HL-60 (cell line): ENCODE measurements at regions not wholly inside any gene's neighbourhood (a gene's known extent, or its start where the extent isn't known, plus 50 kb on each side); places are given as distances from the start of the nearest gene placed in this dataset.

Experiments
- DNase-seq, 2 experiments: peaks; one replicate each; pipeline ENCODE4 v3.0.0-alpha.2; 2010 to 2020; ENCODE audit warnings: low read depth in 1 of 2, low spot score in 1 of 2
- H3K27ac ChIP-seq: fragments of 250-450 bp; sonication (Bioruptor Pico); replicated peaks from 2 replicates; pipeline ENCODE4 v1.5.1; 2020; ENCODE audit warnings: mild to moderate bottlenecking, moderate library complexity
- H3K27me3 ChIP-seq: fragments of 250-450 bp; sonication (Bioruptor Pico); 2 replicates; pipeline ENCODE4 v1.5.1; 2021; ENCODE audit warnings: mild to moderate bottlenecking, moderate library complexity; ENCODE audit not compliant: insufficient read depth, poor library complexity, severe bottlenecking
- H3K4me3 ChIP-seq: replicated peaks from 2 replicates; pipeline ENCODE4 v1.5.1; 2011; ENCODE audit warnings: mild to moderate bottlenecking, control low read depth, low read length; ENCODE audit not compliant: insufficient read depth
- GABPA ChIP-seq: IDR thresholded peaks from 2 replicates; pipeline ENCODE4 v1.6.1; 2012; ENCODE audit warnings: low read depth
- POLR2AphosphoS5 ChIP-seq: IDR thresholded peaks from 2 replicates; pipeline ENCODE4 v1.6.1; 2012; ENCODE audit warnings: low read depth
- SPI1 ChIP-seq: IDR thresholded peaks from 2 replicates; pipeline ENCODE4 v1.6.1; 2012; ENCODE audit warnings: low read depth, mild to moderate bottlenecking, borderline replicate concordance
- TF ChIP-seq, protein P1 (sequence below): IDR thresholded peaks from one replicate; pipeline ENCODE4 v1.5.1; 2011; ENCODE audit warnings: low read length, control low read depth, inconsistent platforms; ENCODE audit not compliant: insufficient read depth
- TF ChIP-seq, protein P2 (sequence below): IDR thresholded peaks from 2 replicates; pipeline ENCODE4 v1.6.1; 2012; ENCODE audit warnings: low read depth; ENCODE audit not compliant: insufficient replicate concordance

DNA sequence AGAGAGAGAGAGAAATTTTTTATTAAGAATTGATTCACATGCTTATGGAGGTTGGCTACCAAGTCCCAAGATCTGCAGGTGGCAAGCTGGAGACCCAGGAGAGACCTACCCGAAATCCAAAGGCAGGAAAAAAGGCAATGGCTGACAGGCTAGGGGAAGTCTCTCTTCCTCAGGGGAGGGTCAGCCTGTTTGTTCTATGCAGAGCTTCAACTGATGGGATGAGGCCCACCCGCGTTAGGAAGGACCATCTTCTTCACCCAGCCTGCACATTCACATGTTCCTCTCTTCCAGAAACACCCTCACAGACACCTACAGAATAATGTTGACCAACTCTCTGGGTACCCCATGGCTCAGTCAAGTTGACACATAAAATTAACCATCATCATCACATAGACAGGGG lies 65.3 kb upstream of the SERP2 start:
- no peaks in the 10 kb centered on the region for H3K27me3 ChIP-seq
- H3K27ac ChIP-seq: no peak overlapping the region
- TF ChIP-seq SPI1: no peak
- no peak overlapping the region for H3K4me3 ChIP-seq
- DNase-seq: no peak

DNA sequence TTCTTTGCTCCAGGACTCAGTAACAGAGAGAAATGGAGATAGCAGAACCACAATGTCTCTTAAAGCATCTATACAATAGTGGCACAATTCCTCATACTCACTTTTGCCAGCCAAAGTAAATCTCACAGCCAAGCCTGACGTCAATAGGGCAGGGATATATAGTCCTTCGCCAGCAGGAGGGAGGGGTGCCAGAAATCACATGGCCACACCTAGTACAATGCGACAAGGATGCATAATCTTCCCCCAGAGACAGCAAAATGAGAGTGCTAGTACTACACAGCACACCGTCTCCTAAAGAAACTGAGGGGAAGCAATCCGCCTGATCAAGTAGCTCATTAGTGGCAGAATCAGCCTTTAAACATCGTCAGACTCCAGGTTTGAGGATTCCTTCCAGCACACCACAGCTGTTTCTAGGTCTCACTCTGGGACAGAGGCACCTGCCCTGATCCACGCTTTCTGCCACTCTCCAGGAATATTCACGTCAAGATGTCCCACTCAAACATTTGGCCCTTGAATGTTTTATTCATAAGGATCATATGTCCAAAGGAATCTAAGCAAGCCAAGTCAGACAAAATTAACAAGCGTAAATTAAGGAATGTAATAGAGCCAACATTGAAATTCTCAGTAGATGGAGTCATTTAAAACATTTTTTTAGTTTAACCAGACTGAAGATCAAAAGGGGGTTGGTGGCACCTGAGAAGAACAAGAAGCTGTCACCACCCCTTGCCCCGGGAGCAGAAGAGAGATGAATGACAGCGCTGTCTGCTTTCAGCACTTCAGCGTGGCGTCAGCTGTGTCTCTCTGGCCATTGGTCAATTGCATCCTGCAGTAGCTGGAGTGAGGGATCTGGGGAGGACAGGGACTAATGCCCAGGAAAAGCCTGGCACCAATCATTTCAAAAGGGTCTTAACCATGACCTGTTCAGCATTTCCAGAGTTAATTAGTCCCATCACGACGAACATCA lies 63.5 kb upstream of the SERP2 start:
- no peaks in the 10 kb centered on the region for H3K27me3 ChIP-seq
- no peak overlapping the region for H3K4me3 ChIP-seq
- TF ChIP-seq POLR2AphosphoS5: no peak
- TF ChIP-seq, protein P1, sequence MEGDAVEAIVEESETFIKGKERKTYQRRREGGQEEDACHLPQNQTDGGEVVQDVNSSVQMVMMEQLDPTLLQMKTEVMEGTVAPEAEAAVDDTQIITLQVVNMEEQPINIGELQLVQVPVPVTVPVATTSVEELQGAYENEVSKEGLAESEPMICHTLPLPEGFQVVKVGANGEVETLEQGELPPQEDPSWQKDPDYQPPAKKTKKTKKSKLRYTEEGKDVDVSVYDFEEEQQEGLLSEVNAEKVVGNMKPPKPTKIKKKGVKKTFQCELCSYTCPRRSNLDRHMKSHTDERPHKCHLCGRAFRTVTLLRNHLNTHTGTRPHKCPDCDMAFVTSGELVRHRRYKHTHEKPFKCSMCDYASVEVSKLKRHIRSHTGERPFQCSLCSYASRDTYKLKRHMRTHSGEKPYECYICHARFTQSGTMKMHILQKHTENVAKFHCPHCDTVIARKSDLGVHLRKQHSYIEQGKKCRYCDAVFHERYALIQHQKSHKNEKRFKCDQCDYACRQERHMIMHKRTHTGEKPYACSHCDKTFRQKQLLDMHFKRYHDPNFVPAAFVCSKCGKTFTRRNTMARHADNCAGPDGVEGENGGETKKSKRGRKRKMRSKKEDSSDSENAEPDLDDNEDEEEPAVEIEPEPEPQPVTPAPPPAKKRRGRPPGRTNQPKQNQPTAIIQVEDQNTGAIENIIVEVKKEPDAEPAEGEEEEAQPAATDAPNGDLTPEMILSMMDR: no peak
- no peak for TF ChIP-seq GABPA
- TF ChIP-seq, protein P2, sequence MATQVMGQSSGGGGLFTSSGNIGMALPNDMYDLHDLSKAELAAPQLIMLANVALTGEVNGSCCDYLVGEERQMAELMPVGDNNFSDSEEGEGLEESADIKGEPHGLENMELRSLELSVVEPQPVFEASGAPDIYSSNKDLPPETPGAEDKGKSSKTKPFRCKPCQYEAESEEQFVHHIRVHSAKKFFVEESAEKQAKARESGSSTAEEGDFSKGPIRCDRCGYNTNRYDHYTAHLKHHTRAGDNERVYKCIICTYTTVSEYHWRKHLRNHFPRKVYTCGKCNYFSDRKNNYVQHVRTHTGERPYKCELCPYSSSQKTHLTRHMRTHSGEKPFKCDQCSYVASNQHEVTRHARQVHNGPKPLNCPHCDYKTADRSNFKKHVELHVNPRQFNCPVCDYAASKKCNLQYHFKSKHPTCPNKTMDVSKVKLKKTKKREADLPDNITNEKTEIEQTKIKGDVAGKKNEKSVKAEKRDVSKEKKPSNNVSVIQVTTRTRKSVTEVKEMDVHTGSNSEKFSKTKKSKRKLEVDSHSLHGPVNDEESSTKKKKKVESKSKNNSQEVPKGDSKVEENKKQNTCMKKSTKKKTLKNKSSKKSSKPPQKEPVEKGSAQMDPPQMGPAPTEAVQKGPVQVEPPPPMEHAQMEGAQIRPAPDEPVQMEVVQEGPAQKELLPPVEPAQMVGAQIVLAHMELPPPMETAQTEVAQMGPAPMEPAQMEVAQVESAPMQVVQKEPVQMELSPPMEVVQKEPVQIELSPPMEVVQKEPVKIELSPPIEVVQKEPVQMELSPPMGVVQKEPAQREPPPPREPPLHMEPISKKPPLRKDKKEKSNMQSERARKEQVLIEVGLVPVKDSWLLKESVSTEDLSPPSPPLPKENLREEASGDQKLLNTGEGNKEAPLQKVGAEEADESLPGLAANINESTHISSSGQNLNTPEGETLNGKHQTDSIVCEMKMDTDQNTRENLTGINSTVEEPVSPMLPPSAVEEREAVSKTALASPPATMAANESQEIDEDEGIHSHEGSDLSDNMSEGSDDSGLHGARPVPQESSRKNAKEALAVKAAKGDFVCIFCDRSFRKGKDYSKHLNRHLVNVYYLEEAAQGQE: no peak
- TF ChIP-seq SPI1: no peak
- no peak for DNase-seq
- H3K27ac ChIP-seq: no peak overlapping the region

DNA sequence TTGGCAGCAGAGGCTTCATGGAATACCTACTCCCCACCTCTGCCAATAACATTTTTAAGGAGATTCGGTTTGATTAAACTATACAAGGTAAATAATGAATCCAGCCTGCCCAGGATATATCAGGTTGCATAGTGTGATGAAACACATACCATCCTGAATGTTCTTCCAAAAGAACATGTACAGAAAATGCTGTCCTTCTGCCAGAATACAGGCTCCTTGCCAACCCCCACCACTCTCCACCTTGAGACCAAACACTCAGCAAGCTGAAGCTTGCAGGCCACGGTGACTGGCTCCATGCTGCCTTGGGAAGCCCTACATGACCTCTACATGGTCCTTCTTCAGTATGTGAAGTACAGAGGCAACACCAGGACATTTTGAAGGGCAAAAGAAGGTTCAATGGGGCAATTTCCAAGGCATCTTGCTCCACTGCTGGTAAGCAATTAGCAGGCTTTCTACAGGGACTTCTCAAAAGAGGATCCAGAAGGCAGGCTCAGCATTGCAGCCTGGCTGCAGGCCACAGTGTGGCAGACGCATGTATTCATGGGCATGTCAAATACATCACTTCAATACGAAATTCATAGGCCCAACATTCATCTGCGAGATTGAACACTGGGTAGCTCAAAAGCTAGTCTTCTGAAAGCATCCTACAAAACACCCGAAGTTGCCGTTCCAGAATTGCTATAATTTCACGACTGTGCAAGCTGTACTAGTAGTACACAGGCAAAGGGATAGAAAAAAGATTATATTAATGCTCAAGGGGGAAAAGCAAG lies 62.4 kb upstream of the SERP2 start:
- Histone ChIP-seq H3K27ac (no peak overlapping the region), H3K27me3 (no peaks in the 10 kb centered on the region), H3K4me3 (no peak overlapping the region)
- DNase-seq: no peak
- TF ChIP-seq POLR2AphosphoS5 (no peak), SPI1 (no peak), GABPA (no peak)
- TF ChIP-seq, protein P1: no peak
- TF ChIP-seq, protein P2: no peak

DNA sequence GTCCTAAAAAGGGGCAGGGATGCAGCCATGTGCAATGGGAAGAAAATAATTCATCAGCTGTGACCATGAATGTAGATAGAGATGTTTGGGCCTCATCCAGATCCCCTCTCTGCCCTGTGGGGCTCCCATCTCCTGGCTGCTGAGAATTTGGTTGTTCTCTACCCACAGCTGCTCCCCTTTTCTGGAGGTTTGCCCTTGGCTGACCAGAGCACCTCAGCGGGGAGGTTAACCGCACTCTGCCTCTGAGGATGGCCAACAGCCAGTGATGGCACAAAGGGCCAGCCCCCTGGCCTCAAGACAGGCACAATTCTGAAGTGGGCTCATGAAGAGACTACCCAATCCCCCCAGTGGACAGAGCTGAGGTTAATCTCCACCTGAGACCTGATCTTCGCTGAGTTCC lies 61.5 kb upstream of the SERP2 start:
- no peak for DNase-seq
- TF ChIP-seq, protein P1: no peak
- TF ChIP-seq, protein P2: no peak
- TF ChIP-seq GABPA: no peak
- TF ChIP-seq POLR2AphosphoS5: no peak
- TF ChIP-seq SPI1: no peak
- Histone ChIP-seq H3K4me3 (no peak overlapping the region), H3K27me3 (no peaks in the 10 kb centered on the region), H3K27ac (no peak overlapping the region)
